ENCODE measurements at regions not wholly inside any gene's neighbourhood (a gene's known extent, or its start where the extent isn't known, plus 50 kb on each side); places are given as distances from the start of the nearest gene placed in this dataset.

DNA sequence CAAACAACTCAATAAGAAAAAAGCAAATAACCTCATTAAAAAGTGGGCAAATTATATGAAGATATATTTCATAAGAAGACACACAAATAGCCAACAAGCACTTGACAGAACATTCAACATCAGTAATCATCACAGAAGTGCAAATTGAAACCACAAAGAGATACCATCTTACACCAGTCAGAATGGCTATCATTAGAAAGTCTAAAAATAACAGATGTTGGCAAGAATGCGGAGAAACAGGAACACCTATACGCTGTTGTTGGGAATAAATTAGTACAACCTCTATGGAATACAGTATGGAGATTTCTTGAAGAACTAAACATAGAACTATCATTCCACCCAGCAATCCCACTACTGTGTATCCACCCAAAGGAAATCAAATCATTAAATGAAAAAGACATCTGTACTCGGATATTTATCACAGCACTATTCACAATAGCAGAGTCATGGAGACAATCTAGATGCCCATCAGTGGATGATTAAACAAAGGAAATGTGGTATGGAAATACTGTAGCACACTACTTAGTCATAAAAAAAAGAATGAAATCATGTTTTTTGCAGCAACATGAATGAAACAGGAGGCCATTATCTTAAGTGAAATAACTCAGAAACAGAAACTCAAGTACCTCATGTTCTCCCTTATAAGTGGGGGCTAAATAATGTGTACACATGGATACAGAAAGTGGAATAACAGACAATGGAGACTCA is 106.8 kb upstream of the FST start:
- TF ChIP-seq, protein P1, sequence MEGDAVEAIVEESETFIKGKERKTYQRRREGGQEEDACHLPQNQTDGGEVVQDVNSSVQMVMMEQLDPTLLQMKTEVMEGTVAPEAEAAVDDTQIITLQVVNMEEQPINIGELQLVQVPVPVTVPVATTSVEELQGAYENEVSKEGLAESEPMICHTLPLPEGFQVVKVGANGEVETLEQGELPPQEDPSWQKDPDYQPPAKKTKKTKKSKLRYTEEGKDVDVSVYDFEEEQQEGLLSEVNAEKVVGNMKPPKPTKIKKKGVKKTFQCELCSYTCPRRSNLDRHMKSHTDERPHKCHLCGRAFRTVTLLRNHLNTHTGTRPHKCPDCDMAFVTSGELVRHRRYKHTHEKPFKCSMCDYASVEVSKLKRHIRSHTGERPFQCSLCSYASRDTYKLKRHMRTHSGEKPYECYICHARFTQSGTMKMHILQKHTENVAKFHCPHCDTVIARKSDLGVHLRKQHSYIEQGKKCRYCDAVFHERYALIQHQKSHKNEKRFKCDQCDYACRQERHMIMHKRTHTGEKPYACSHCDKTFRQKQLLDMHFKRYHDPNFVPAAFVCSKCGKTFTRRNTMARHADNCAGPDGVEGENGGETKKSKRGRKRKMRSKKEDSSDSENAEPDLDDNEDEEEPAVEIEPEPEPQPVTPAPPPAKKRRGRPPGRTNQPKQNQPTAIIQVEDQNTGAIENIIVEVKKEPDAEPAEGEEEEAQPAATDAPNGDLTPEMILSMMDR (IDR thresholded peaks at IDR 0.05) = no peak
- TF ChIP-seq POLR2A (IDR thresholded peaks at IDR 0.05) (no peak), POLR2AphosphoS5 (IDR thresholded peaks at IDR 0.05) (no peak)

All from breast epithelium (tissue), 3 donors.